CD14-positive monocyte (primary cell): ENCODE measurements at regions not wholly inside any gene's neighbourhood (a gene's known extent, or its start where the extent isn't known, plus 50 kb on each side); places are given as distances from the start of the nearest gene placed in this dataset.

Experiments used
- DNase-seq, 3 donors: peaks; one replicate each; pipeline ENCODE4 v3.0.0-alpha.2; 2011 to 2022
- H2AFZ ChIP-seq: 2 replicates; pipeline ENCODE4 v1.6.0; 2012; ENCODE audit warnings: mild to moderate bottlenecking, low read depth, low read length, inconsistent platforms; ENCODE audit not compliant: insufficient read depth, poor library complexity, severe bottlenecking
- H3K27ac ChIP-seq, 2 donors: 1 replicate in 1 of 2; 2 replicates in 1 of 2; pipeline ENCODE4 v1.5.1; 2012 to 2013; ENCODE audit warnings: low read length in 2 of 2, control low read depth in 1 of 2, inconsistent platforms in 1 of 2, low read depth in 1 of 2, mild to moderate bottlenecking in 1 of 2
- H3K27me3 ChIP-seq, 2 donors: one replicate each; pipeline versions ENCODE4 v1.6.0 to v1.6.1; 2011 to 2013; ENCODE audit warnings: low read length in 2 of 2; ENCODE audit not compliant: control insufficient read depth in 2 of 2, insufficient read depth in 2 of 2
- H3K36me3 ChIP-seq, 2 donors: replicated peaks in 1 of 2; 1 replicate in 1 of 2; 2 replicates in 1 of 2; pipeline versions ENCODE4 v1.5.1 to v1.6.1; 2012 to 2013; ENCODE audit warnings: low read length in 2 of 2, control low read depth in 1 of 2, inconsistent platforms in 1 of 2, mild to moderate bottlenecking in 1 of 2; ENCODE audit not compliant: insufficient read depth in 2 of 2, control insufficient read depth in 1 of 2
- H3K4me1 ChIP-seq, 2 donors: 1 replicate in 1 of 2; 2 replicates in 1 of 2; pipeline versions ENCODE4 v1.5.1 to v1.6.1; 2012 to 2013; ENCODE audit warnings: low read length in 2 of 2, control low read depth in 1 of 2, inconsistent platforms in 1 of 2, mild to moderate bottlenecking in 1 of 2, moderate library complexity in 1 of 2; ENCODE audit not compliant: insufficient read depth in 2 of 2, control insufficient read depth in 1 of 2
- H3K4me2 ChIP-seq: replicated peaks from 2 replicates; pipeline ENCODE3; 2012; ENCODE audit warnings: low read length, moderate library complexity, mild to moderate bottlenecking; ENCODE audit not compliant: poor library complexity, severe bottlenecking; ENCODE audit errors: extremely low read depth
- H3K4me3 ChIP-seq, 3 experiments: fragments of 200-600 bp in 1 of 3; sonication (generic) in 1 of 3; replicated peaks in 1 of 3; 1 replicate in 2 of 3; 2 replicates in 1 of 3; pipeline ENCODE4 v1.5.1; 2011 to 2013; ENCODE audit warnings: low read length in 3 of 3, mild to moderate bottlenecking in 3 of 3, control low read depth in 2 of 3, low read depth in 2 of 3, inconsistent platforms in 1 of 3, moderate library complexity in 1 of 3
- H3K79me2 ChIP-seq: 2 replicates; pipeline ENCODE4 v1.6.0; 2012; ENCODE audit warnings: mild to moderate bottlenecking, control low read depth, inconsistent platforms, low read length, moderate library complexity; ENCODE audit not compliant: insufficient read depth
- H3K9ac ChIP-seq: 2 replicates; pipeline ENCODE4 v1.6.0; 2017; ENCODE audit warnings: low read length, mild to moderate bottlenecking; ENCODE audit not compliant: insufficient read depth, poor library complexity, severe bottlenecking
- H3K9me3 ChIP-seq, 2 donors: replicated peaks in 1 of 2; 1 replicate in 1 of 2; 2 replicates in 1 of 2; pipeline versions ENCODE4 v1.5.1 to v1.6.1; 2012 to 2013; ENCODE audit warnings: low read length in 2 of 2, control low read depth in 1 of 2; ENCODE audit not compliant: control insufficient read depth in 1 of 2, insufficient read depth in 1 of 2
- H4K20me1 ChIP-seq: 2 replicates; pipeline ENCODE4 v1.6.0; 2012; ENCODE audit warnings: mild to moderate bottlenecking, low read length, control low read depth, moderate library complexity; ENCODE audit not compliant: insufficient read depth
- H3K27ac Mint-ChIP-seq, 7 donors: one replicate each; pipeline ENCODE4 v1.8.0; 2020; ENCODE audit warnings: mild to moderate bottlenecking in 7 of 7, mixed read lengths in 7 of 7, moderate library complexity in 6 of 7, inconsistent platforms in 2 of 7
- H3K27me3 Mint-ChIP-seq, 3 donors: one replicate each; pipeline ENCODE4 v1.8.0; 2021 to 2022; ENCODE audit warnings: low read depth in 3 of 3, mild to moderate bottlenecking in 3 of 3, mixed read lengths in 3 of 3, moderate library complexity in 3 of 3, inconsistent platforms in 1 of 3
- H3K36me3 Mint-ChIP-seq, 2 donors: one replicate each; pipeline ENCODE4 v1.8.0; 2020; ENCODE audit warnings: mixed read lengths in 2 of 2, inconsistent platforms in 1 of 2, mild to moderate bottlenecking in 1 of 2
- H3K4me1 Mint-ChIP-seq: one replicate; pipeline ENCODE4 v1.8.0; 2020; ENCODE audit warnings: mild to moderate bottlenecking, mixed read lengths
- H3K4me3 Mint-ChIP-seq, 2 donors: one replicate each; pipeline ENCODE4 v1.8.0; 2020; ENCODE audit warnings: mild to moderate bottlenecking in 2 of 2, mixed read lengths in 2 of 2, moderate library complexity in 1 of 2
- H3K9me3 Mint-ChIP-seq, 7 donors: one replicate each; pipeline ENCODE4 v1.8.0; 2020 to 2022; ENCODE audit warnings: mixed read lengths in 7 of 7, mild to moderate bottlenecking in 6 of 7, moderate library complexity in 6 of 7, inconsistent platforms in 2 of 7
- WGBS: methylation state at CpG from one replicate; pipeline ENCODE4 v1.1.5; 2013; ENCODE audit warnings: missing lambda C conversion rate; ENCODE audit not compliant: insufficient coverage; 5-methylcytosine and 5-hydroxymethylcytosine counted together
- intact Hi-C, 2 donors: fragments of 100-400 bp; cut with micrococcal nuclease; formaldehyde crosslinking; loops; one replicate each; pipeline versions ENCODE4 v1.15.0 to v1.15.1; 2023
- TF ChIP-seq, protein P1 (sequence below): fragments of 200-600 bp; IDR thresholded peaks from one replicate; pipeline ENCODE4 v1.8.0; 2022; ENCODE audit warnings: antibody characterized with exemption, mild to moderate bottlenecking

DNA sequence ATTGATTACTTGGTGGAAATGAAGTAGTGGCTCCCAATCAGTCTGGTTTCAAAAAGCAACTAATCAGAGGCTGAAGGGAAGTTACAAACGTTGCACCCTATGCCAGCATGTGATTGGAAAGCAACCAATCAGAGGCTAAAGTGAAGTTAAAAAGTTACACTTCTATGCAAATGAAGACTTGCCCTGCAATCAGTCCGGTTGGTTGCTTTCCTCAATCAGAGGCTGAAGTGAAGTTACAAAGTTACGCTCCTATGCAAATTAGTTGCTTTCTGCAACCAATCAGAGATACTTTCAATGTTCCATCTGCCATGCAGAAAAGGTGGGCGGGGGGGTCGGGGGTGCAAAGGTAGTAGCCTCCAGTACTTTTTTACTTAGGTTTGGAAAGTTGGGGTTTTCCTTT, 1077.1 kb downstream of the TYW1 start:
- peaks cover 0 to 6% (median 1%) of the 10 kb centered on the region in 3 donors for H3K27me3 Mint-ChIP-seq
- no peaks in the 10 kb centered on the region for H3K4me1 ChIP-seq
- no peaks in the 10 kb centered on the region for H3K36me3 Mint-ChIP-seq
- H3K4me2 ChIP-seq, result no peak overlapping the region
- no peaks in the 10 kb centered on the region for H4K20me1 ChIP-seq
- peaks cover 14 to 42% (median 26%) of the 10 kb centered on the region in 7 donors for H3K9me3 Mint-ChIP-seq
- TF ChIP-seq, protein P1, sequence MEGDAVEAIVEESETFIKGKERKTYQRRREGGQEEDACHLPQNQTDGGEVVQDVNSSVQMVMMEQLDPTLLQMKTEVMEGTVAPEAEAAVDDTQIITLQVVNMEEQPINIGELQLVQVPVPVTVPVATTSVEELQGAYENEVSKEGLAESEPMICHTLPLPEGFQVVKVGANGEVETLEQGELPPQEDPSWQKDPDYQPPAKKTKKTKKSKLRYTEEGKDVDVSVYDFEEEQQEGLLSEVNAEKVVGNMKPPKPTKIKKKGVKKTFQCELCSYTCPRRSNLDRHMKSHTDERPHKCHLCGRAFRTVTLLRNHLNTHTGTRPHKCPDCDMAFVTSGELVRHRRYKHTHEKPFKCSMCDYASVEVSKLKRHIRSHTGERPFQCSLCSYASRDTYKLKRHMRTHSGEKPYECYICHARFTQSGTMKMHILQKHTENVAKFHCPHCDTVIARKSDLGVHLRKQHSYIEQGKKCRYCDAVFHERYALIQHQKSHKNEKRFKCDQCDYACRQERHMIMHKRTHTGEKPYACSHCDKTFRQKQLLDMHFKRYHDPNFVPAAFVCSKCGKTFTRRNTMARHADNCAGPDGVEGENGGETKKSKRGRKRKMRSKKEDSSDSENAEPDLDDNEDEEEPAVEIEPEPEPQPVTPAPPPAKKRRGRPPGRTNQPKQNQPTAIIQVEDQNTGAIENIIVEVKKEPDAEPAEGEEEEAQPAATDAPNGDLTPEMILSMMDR, result no peak
- DNase-seq, result no peak
- H3K9me3 ChIP-seq, result peaks cover 26 to 39% of the 10 kb centered on the region in 2 donors
- no peaks in the 10 kb centered on the region for H3K27me3 ChIP-seq
- H3K27ac Mint-ChIP-seq, result no peak overlapping the region
- no peaks in the 10 kb centered on the region for H3K36me3 ChIP-seq
- H3K4me1 Mint-ChIP-seq, result no peaks in the 10 kb centered on the region
- H3K4me3 Mint-ChIP-seq, result no peak overlapping the region
- no peaks in the 10 kb centered on the region for H3K79me2 ChIP-seq
- no peak overlapping the region for H2AFZ ChIP-seq
- H3K27ac ChIP-seq, result no peak overlapping the region
- no peak overlapping the region for H3K4me3 ChIP-seq
- intact Hi-C loops, result no loop called here
- 92% methylated on average over 2 of the region's 5 CpGs for WGBS
- H3K9ac ChIP-seq, result no peak overlapping the region

DNA sequence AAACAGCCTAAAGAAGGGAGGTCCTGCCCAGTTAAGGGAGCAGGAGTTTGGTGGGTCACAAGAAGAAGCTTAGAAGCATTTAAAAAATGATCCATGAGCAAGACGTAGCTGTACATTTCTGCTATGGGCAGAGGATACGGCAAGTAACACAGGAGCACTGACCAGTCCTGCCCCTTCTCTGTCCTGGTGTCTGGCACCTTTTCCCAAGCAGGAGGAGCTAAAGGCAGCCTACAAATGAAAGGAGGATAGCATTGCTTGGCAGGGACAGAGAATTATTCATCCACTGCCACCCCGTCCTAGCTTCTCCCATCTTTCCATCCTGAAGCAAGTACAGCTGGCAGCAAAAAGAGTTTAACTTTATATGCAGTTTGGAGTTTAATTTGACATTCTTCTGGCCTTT, 1077.6 kb downstream of the TYW1 start:
- Histone ChIP-seq H3K9ac (no peak overlapping the region), H3K4me1 (no peaks in the 10 kb centered on the region), H4K20me1 (no peaks in the 10 kb centered on the region), H3K9me3 (peaks cover 26 to 45% of the 10 kb centered on the region in 2 donors), H3K79me2 (no peaks in the 10 kb centered on the region), H3K4me3 (no peak overlapping the region), H3K27ac (no peak overlapping the region), H3K4me2 (no peak overlapping the region), H3K27me3 (no peaks in the 10 kb centered on the region), H3K36me3 (no peaks in the 10 kb centered on the region), H2AFZ (no peak overlapping the region)
- peaks cover 17 to 44% (median 28%) of the 10 kb centered on the region in 7 donors for H3K9me3 Mint-ChIP-seq
- no peaks in the 10 kb centered on the region for H3K4me1 Mint-ChIP-seq
- no peak for DNase-seq
- intact Hi-C loops, result no loop called here
- H3K27me3 Mint-ChIP-seq, result peaks cover 0 to 6% (median 1%) of the 10 kb centered on the region in 3 donors
- H3K36me3 Mint-ChIP-seq, result no peaks in the 10 kb centered on the region
- TF ChIP-seq, protein P1, result no peak
- no peak overlapping the region for H3K4me3 Mint-ChIP-seq
- H3K27ac Mint-ChIP-seq, result no peak overlapping the region
- 79% methylated on average over 2 of the region's 3 CpGs for WGBS
